ENCODE measurements at regions not wholly inside any gene's neighbourhood (a gene's known extent, or its start where the extent isn't known, plus 50 kb on each side); places are given as distances from the start of the nearest gene placed in this dataset.

GRCh38 chr10:131722121-131722520 lies 178.7 kb upstream of the PPP2R2D start:
- Histone ChIP-seq H3K4me1 (peaks cover 0 to 15% (median 13%) of the 10 kb centered on the region in 4 donors), H3K9me3 (peaks cover 0 to 7% (median 2%) of the 10 kb centered on the region in 4 donors), H3K27ac (replicated peaks in 1 of 4) (no peak overlapping the region), H3K4me3 (no peak overlapping the region), H3K27me3 (no peaks in the 10 kb centered on the region), H3K36me3 (no peaks in the 10 kb centered on the region)
- intact Hi-C loops (cut with DNase I): no loop called here
- WGBS: 91% methylated on average over 5 of the region's 5 CpGs
- no peak for DNase-seq (ENCODE audit: extremely low spot score)
- TF ChIP-seq POLR2AphosphoS5 (IDR thresholded peaks at IDR 0.05) (no peak), POLR2A (IDR thresholded peaks at IDR 0.05; ENCODE audit: low read depth) (no peak), CTCF (IDR thresholded peaks at IDR 0.05) (no peak), EP300 (IDR thresholded peaks at IDR 0.05) (no peak)

- peaks cover 0 to 15% (median 13%) of the 10 kb centered on the region in 4 donors for H3K4me1 ChIP-seq
- DNase-seq (ENCODE audit: extremely low spot score): no peak
- H3K4me3 ChIP-seq: no peak overlapping the region
- TF ChIP-seq CTCF (IDR thresholded peaks at IDR 0.05) (no peak), POLR2AphosphoS5 (IDR thresholded peaks at IDR 0.05) (no peak), POLR2A (IDR thresholded peaks at IDR 0.05; ENCODE audit: low read depth) (no peak), EP300 (IDR thresholded peaks at IDR 0.05) (no peak)
- intact Hi-C loops (cut with DNase I): no loop called here
- WGBS: 92% methylated on average over 17 of the region's 22 CpGs
- no peak overlapping the region for H3K27ac ChIP-seq (replicated peaks in 1 of 4)
- no peaks in the 10 kb centered on the region for H3K36me3 ChIP-seq
- peaks cover 0 to 7% (median 2%) of the 10 kb centered on the region in 4 donors for H3K9me3 ChIP-seq
- H3K27me3 ChIP-seq: no peaks in the 10 kb centered on the region
These were observed 178.1 kb upstream of the PPP2R2D start for GRCh38 chr10:131722525-131723264.

- Histone ChIP-seq H3K9me3 (peaks cover 0 to 5% (median 2%) of the 10 kb centered on the region in 4 donors), H3K4me3 (no peak overlapping the region), H3K4me1 (peaks cover 0 to 15% (median 13%) of the 10 kb centered on the region in 4 donors), H3K36me3 (no peaks in the 10 kb centered on the region), H3K27ac (replicated peaks in 1 of 4) (no peak overlapping the region), H3K27me3 (no peaks in the 10 kb centered on the region)
- intact Hi-C loops (cut with DNase I): no loop called here
- DNase-seq (ENCODE audit: extremely low spot score): no peak
- TF ChIP-seq POLR2A (IDR thresholded peaks at IDR 0.05; ENCODE audit: low read depth) (no peak), EP300 (IDR thresholded peaks at IDR 0.05) (no peak), CTCF (IDR thresholded peaks at IDR 0.05) (no peak), POLR2AphosphoS5 (IDR thresholded peaks at IDR 0.05) (no peak)
- WGBS: 83% methylated on average over 11 of the region's 20 CpGs
These were observed 177.3 kb upstream of the PPP2R2D start for GRCh38 chr10:131723297-131724168.

GRCh38 chr10:131724169-131724545 lies 176.7 kb upstream of the PPP2R2D start:
- DNase-seq (ENCODE audit: extremely low spot score): no peak
- Histone ChIP-seq H3K27me3 (no peaks in the 10 kb centered on the region), H3K4me1 (peaks cover 0 to 15% (median 13%) of the 10 kb centered on the region in 4 donors), H3K4me3 (no peak overlapping the region), H3K27ac (replicated peaks in 1 of 4) (no peak overlapping the region), H3K9me3 (no peaks in the 10 kb centered on the region), H3K36me3 (no peaks in the 10 kb centered on the region)
- WGBS: 95% methylated on average over 6 of the region's 10 CpGs
- intact Hi-C loops (cut with DNase I): no loop called here
- TF ChIP-seq POLR2A (IDR thresholded peaks at IDR 0.05; ENCODE audit: low read depth) (no peak), POLR2AphosphoS5 (IDR thresholded peaks at IDR 0.05) (no peak), EP300 (IDR thresholded peaks at IDR 0.05) (no peak), CTCF (IDR thresholded peaks at IDR 0.05) (no peak)
